Neural cell (in vitro differentiated cells): ENCODE measurements at regions not wholly inside any gene's neighbourhood (a gene's known extent, or its start where the extent isn't known, plus 50 kb on each side); places are given as distances from the start of the nearest gene placed in this dataset.

Source experiments
- H2AFZ ChIP-seq: fragments of 200-600, 300-800 bp; sonication (generic), shearing (Covaris generic); 2 replicates; pipeline ENCODE4 v1.6.0; 2014; ENCODE audit warnings: low read depth, mild to moderate bottlenecking, antibody characterized with exemption, low read length, moderate library complexity
- H3F3A ChIP-seq: fragments of 200-600 bp; shearing (Covaris generic); 2 replicates; pipeline ENCODE4 v1.6.1; 2016; ENCODE audit warnings: mild to moderate bottlenecking, moderate library complexity, mixed read lengths, antibody characterized with exemption, low read length; ENCODE audit not compliant: insufficient read depth, poor library complexity, severe bottlenecking
- H3K27ac ChIP-seq: fragments of 200-600, 300-800 bp; sonication (generic), shearing (Covaris generic); 2 replicates; pipeline ENCODE4 v1.5.1; 2014; ENCODE audit warnings: mild to moderate bottlenecking, low read length, moderate library complexity
- H3K27me3 ChIP-seq: fragments of 300-800, 200-600 bp; sonication (generic), shearing (Covaris generic); 2 replicates; pipeline ENCODE4 v1.6.0; 2014; ENCODE audit warnings: mild to moderate bottlenecking, low read depth, low read length, moderate library complexity; ENCODE audit not compliant: insufficient read depth
- H3K36me3 ChIP-seq: fragments of 300-800, 200-600 bp; sonication (generic), shearing (Covaris generic); 2 replicates; pipeline ENCODE4 v1.5.1; 2014; ENCODE audit warnings: mild to moderate bottlenecking, antibody characterized with exemption, low read length, moderate library complexity; ENCODE audit not compliant: insufficient read depth
- H3K4me2 ChIP-seq: fragments of 300-800, 200-600 bp; sonication (generic), shearing (Covaris generic); 2 replicates; pipeline ENCODE4 v1.6.0; 2014; ENCODE audit warnings: mild to moderate bottlenecking, low read length
- H3K4me3 ChIP-seq: fragments of 300-800, 200-600 bp; sonication (generic), shearing (Covaris generic); 2 replicates; pipeline ENCODE4 v1.5.1; 2014; ENCODE audit warnings: mild to moderate bottlenecking, low read length, moderate library complexity
- H3K79me2 ChIP-seq: fragments of 200-600 bp; shearing (Covaris generic); replicated peaks from 2 replicates; pipeline ENCODE4 v1.6.0; 2014; ENCODE audit warnings: mild to moderate bottlenecking, low read length, moderate library complexity; ENCODE audit not compliant: insufficient read depth
- H3K9ac ChIP-seq: fragments of 300-800, 200-600 bp; sonication (generic), shearing (Covaris generic); 2 replicates; pipeline ENCODE4 v1.6.1; 2016; ENCODE audit warnings: mild to moderate bottlenecking, low read length, mixed read lengths
- H3K9me2 ChIP-seq: fragments of 200-600 bp; shearing (Covaris generic); 2 replicates; pipeline ENCODE4 v1.6.1; 2016; ENCODE audit warnings: mild to moderate bottlenecking, low read length, mixed read lengths; ENCODE audit not compliant: insufficient read depth
- H3K9me3 ChIP-seq: fragments of 200-600, 300-800 bp; sonication (generic), shearing (Covaris generic); 2 replicates; pipeline ENCODE4 v1.6.1; 2016; ENCODE audit warnings: mild to moderate bottlenecking, mixed run types, low read length, moderate library complexity, mixed read lengths
- H4K20me1 ChIP-seq: fragments of 200-600 bp; shearing (Covaris generic); 2 replicates; pipeline ENCODE4 v1.6.1; 2016; ENCODE audit warnings: mild to moderate bottlenecking, mixed run types; ENCODE audit not compliant: insufficient read depth
- CTCF ChIP-seq: fragments of 450-650 bp; IDR thresholded peaks from 2 replicates; pipeline ENCODE4 v1.5.1; 2014; ENCODE audit warnings: antibody characterized with exemption, mild to moderate bottlenecking, moderate library complexity; ENCODE audit not compliant: poor library complexity, severe bottlenecking
- EP300 ChIP-seq: fragments of 450-650 bp; conservative IDR thresholded peaks from 2 replicates; pipeline ENCODE4 v1.6.1; 2014; ENCODE audit warnings: antibody characterized with exemption, mild to moderate bottlenecking, moderate library complexity; ENCODE audit not compliant: poor library complexity, severe bottlenecking
- EZH2 ChIP-seq: fragments of 200-600, 300-800 bp; shearing (Covaris generic), sonication (generic); IDR thresholded peaks from 2 replicates; pipeline ENCODE4 v1.6.1; 2014; ENCODE audit warnings: antibody characterized with exemption, low read length, borderline replicate concordance, mild to moderate bottlenecking; ENCODE audit not compliant: insufficient read depth, poor library complexity, severe bottlenecking
- MXI1 ChIP-seq: fragments of 450-650 bp; conservative IDR thresholded peaks from 2 replicates; pipeline ENCODE4 v1.6.1; 2014; ENCODE audit warnings: antibody characterized with exemption, mild to moderate bottlenecking; ENCODE audit not compliant: poor library complexity, severe bottlenecking
- POLR2AphosphoS5 ChIP-seq: IDR thresholded peaks from 2 replicates; pipeline ENCODE4 v1.6.1; 2012
- RAD21 ChIP-seq: fragments of 450-650 bp; conservative IDR thresholded peaks from 2 replicates; pipeline ENCODE4 v1.6.1; 2014; ENCODE audit warnings: antibody characterized with exemption, mild to moderate bottlenecking, moderate library complexity
- REST ChIP-seq: IDR thresholded peaks from 2 replicates; pipeline ENCODE4 v1.6.1; 2012; ENCODE audit warnings: borderline replicate concordance
- SMC3 ChIP-seq: fragments of 450-650 bp; conservative IDR thresholded peaks from 2 replicates; pipeline ENCODE4 v1.6.1; 2014; ENCODE audit warnings: antibody characterized with exemption, mild to moderate bottlenecking, moderate library complexity; ENCODE audit not compliant: poor library complexity
- TAF1 ChIP-seq: IDR thresholded peaks from 2 replicates; pipeline ENCODE4 v1.6.1; 2012; ENCODE audit warnings: low read depth

GRCh38 chr10:78540355-78541076 lies 506.9 kb downstream of the RPS24 start:
- Histone ChIP-seq H3F3A (no peaks in the 10 kb centered on the region), H3K27me3 (no peaks in the 10 kb centered on the region), H2AFZ (no peak overlapping the region), H3K36me3 (no peaks in the 10 kb centered on the region), H3K79me2 (no peaks in the 10 kb centered on the region), H3K9me3 (no peaks in the 10 kb centered on the region), H3K4me3 (no peak overlapping the region), H3K9ac (no peak overlapping the region), H4K20me1 (no peaks in the 10 kb centered on the region), H3K27ac (no peak overlapping the region), H3K4me2 (no peak overlapping the region), H3K9me2 (no peaks in the 10 kb centered on the region)
- TF ChIP-seq SMC3, result no peak
- TF ChIP-seq REST, result no peak
- no peak for TF ChIP-seq MXI1
- TF ChIP-seq RAD21, result no peak
- no peak for TF ChIP-seq EP300
- no peak for TF ChIP-seq TAF1
- TF ChIP-seq CTCF, result no peak
- no peak for TF ChIP-seq EZH2
- TF ChIP-seq POLR2AphosphoS5, result no peak

- no peaks in the 10 kb centered on the region for H4K20me1 ChIP-seq
- H3K4me3 ChIP-seq, result no peak overlapping the region
- no peaks in the 10 kb centered on the region for H3K79me2 ChIP-seq
- no peak overlapping the region for H3K9ac ChIP-seq
- no peaks in the 10 kb centered on the region for H3F3A ChIP-seq
- H2AFZ ChIP-seq, result no peak overlapping the region
- H3K9me2 ChIP-seq, result no peaks in the 10 kb centered on the region
- no peaks in the 10 kb centered on the region for H3K9me3 ChIP-seq
- no peak overlapping the region for H3K4me2 ChIP-seq
- no peaks in the 10 kb centered on the region for H3K27me3 ChIP-seq
- H3K36me3 ChIP-seq, result no peaks in the 10 kb centered on the region
- no peak for TF ChIP-seq CTCF
- TF ChIP-seq SMC3, result no peak
- no peak for TF ChIP-seq RAD21
- no peak for TF ChIP-seq MXI1
- no peak for TF ChIP-seq EZH2
- TF ChIP-seq TAF1, result no peak
- TF ChIP-seq EP300, result no peak
- no peak for TF ChIP-seq POLR2AphosphoS5
- no peak for TF ChIP-seq REST
- H3K27ac ChIP-seq, result no peak overlapping the region
Observed at GRCh38 chr10:78541481-78542140, 507.9 kb downstream of the RPS24 start.
